ENCODE measurements at regions not wholly inside any gene's neighbourhood (a gene's known extent, or its start where the extent isn't known, plus 50 kb on each side); places are given as distances from the start of the nearest gene placed in this dataset.
A peak's percentile ranks its signal among the peaks of the same experiment; 100 is the strongest.
"Not testable (repeated sequence)": the region's sequence is repeated elsewhere in the genome, so short reads cannot be mapped to it uniquely, and the experiment has no call there.

- DNase-seq: no peak
Measured at GRCh38 chr7:104074529-104074928, 85.1 kb upstream of the RELN start.

GRCh38 chr7:104071641-104072040 lies 82.2 kb upstream of the RELN start:
- DNase-seq: not testable (repeated sequence)

GRCh38 chr7:104065491-104065890 lies 76.0 kb upstream of the RELN start:
- DNase-seq: no peak

GRCh38 chr7:104064969-104065387 lies 75.5 kb upstream of the RELN start:
- DNase-seq: no peak

- DNase-seq: not testable (repeated sequence)
Measured at GRCh38 chr7:104063797-104064196, 74.3 kb upstream of the RELN start.

GRCh38 chr7:104061652-104062051 lies 72.2 kb upstream of the RELN start:
- DNase-seq: no peak

GRCh38 chr7:104059837-104060236 lies 70.4 kb upstream of the RELN start:
- DNase-seq: not testable (repeated sequence)

- no peak for DNase-seq
Measured at GRCh38 chr7:104059103-104059502, 69.6 kb upstream of the RELN start.

GRCh38 chr7:104054362-104054761 lies 64.9 kb upstream of the RELN start:
- DNase-seq: no peak

- DNase-seq: no peak
Measured at GRCh38 chr7:104052979-104053378, 63.5 kb upstream of the RELN start.

GRCh38 chr7:104048055-104048454 lies 58.6 kb upstream of the RELN start:
- no peak for DNase-seq

GRCh38 chr7:104045183-104045582 lies 55.7 kb upstream of the RELN start:
- no peak for DNase-seq

- DNase-seq: no peak
Measured at GRCh38 chr7:104040666-104041065, 51.2 kb upstream of the RELN start.

GRCh38 chr7:104039363-104039762 lies 49.9 kb upstream of the RELN start:
- DNase-seq: peak; percentile 63

Measured in MV-4-11 (cell line).